ENCODE measurements at regions not wholly inside any gene's neighbourhood (a gene's known extent, or its start where the extent isn't known, plus 50 kb on each side); places are given as distances from the start of the nearest gene placed in this dataset.

GRCh38 chr2:236408090-236408489 lies 143.9 kb upstream of the ASB18 start:
- no peaks in the 10 kb centered on the region for H3K4me1 ChIP-seq (ENCODE audit: control insufficient read depth, insufficient read depth, low read length)
- POLR2A ChIA-PET = no interaction called here
- CTCF ChIA-PET = no interaction called here
- ATAC-seq (no peak), DNase-seq (ENCODE audit: low read depth, low spot score) (no peak)
- no TSS peak for BruUV-seq (replicated peaks)
- no peak for TF ChIP-seq REST (IDR thresholded peaks at IDR 0.05; ENCODE audit: insufficient read depth in 1 of 2, low read depth in 2 of 2, low read length in 1 of 2)
- no peak for TF ChIP-seq SIN3A (IDR thresholded peaks at IDR 0.05; ENCODE audit: borderline replicate concordance, insufficient read depth, low read depth, low read length)
- no peak for TF ChIP-seq TCF7L2 (IDR thresholded peaks at IDR 0.05; ENCODE audit: low read depth, low read length)
- intact Hi-C loops (cut with micrococcal nuclease; ENCODE audit: unreplicated experiment) = no loop called here
- no peaks in the 10 kb centered on the region; the same call in none of the 2 replicates for H3K27me3 ChIP-seq (ENCODE audit: control insufficient read depth, insufficient read depth, low read length)
- H3K4me3 ChIP-seq (ENCODE audit: low read depth in 2 of 2, low read length in 2 of 2) = no peak overlapping the region
- H3K9me3 ChIP-seq (ENCODE audit: control insufficient read depth, insufficient read depth, low read depth, low read length) = no peaks in the 10 kb centered on the region
- H3K36me3 ChIP-seq (ENCODE audit: control insufficient read depth, insufficient read depth, low read length) = no peaks in the 10 kb centered on the region
- in situ Hi-C loops (cut with HindIII; ENCODE audit: low pct_unique_long_range_greater_than_20kb, low sequenced_read_pairs) = no loop called here
- no peak overlapping the region for H3K27ac ChIP-seq (ENCODE audit: low read length)

- ChIA-PET POLR2A (no interaction called here), CTCF (no interaction called here)
- ATAC-seq (no peak), DNase-seq (ENCODE audit: low read depth, low spot score) (no peak)
- no TSS peak for BruUV-seq (replicated peaks)
- Histone ChIP-seq H3K9me3 (ENCODE audit: control insufficient read depth, insufficient read depth, low read depth, low read length) (no peaks in the 10 kb centered on the region), H3K4me1 (ENCODE audit: control insufficient read depth, insufficient read depth, low read length) (no peaks in the 10 kb centered on the region), H3K36me3 (ENCODE audit: control insufficient read depth, insufficient read depth, low read length) (no peaks in the 10 kb centered on the region), H3K4me3 (ENCODE audit: low read depth in 2 of 2, low read length in 2 of 2) (no peak overlapping the region), H3K27ac (ENCODE audit: low read length) (no peak overlapping the region), H3K27me3 (ENCODE audit: control insufficient read depth, insufficient read depth, low read length) (peaks cover 2% of the 10 kb centered on the region)
- in situ Hi-C loops (cut with HindIII; ENCODE audit: low pct_unique_long_range_greater_than_20kb, low sequenced_read_pairs) = no loop called here
- TF ChIP-seq TCF7L2 (IDR thresholded peaks at IDR 0.05; ENCODE audit: low read depth, low read length) (no peak), CTCF (IDR thresholded peaks at IDR 0.05) (no peak), POLR2AphosphoS5 (IDR thresholded peaks at IDR 0.05; ENCODE audit: low read depth, low read length) (no peak), SIN3A (IDR thresholded peaks at IDR 0.05; ENCODE audit: borderline replicate concordance, insufficient read depth, low read depth, low read length) (no peak), REST (IDR thresholded peaks at IDR 0.05; ENCODE audit: insufficient read depth in 1 of 2, low read depth in 2 of 2, low read length in 1 of 2) (no peak)
- intact Hi-C loops (cut with micrococcal nuclease; ENCODE audit: unreplicated experiment) = no loop called here
Observed at GRCh38 chr2:236408786-236409185, 144.6 kb upstream of the ASB18 start.
